KMS-11 (cell line): ENCODE measurements at regions not wholly inside any gene's neighbourhood (a gene's known extent, or its start where the extent isn't known, plus 50 kb on each side); places are given as distances from the start of the nearest gene placed in this dataset.

Source experiments
- H2AFZ ChIP-seq: fragments of 200-600 bp; sonication (generic); 2 replicates; pipeline ENCODE4 v1.6.1; 2016; ENCODE audit warnings: antibody characterized with exemption, mixed run types, low read depth
- H3K27ac ChIP-seq: fragments of 200-600 bp; sonication (generic); 2 replicates; pipeline ENCODE4 v1.6.1; 2016; ENCODE audit warnings: mild to moderate bottlenecking, mixed run types
- H3K27me3 ChIP-seq: fragments of 200-600 bp; sonication (generic); 2 replicates; pipeline ENCODE4 v1.6.1; 2017; ENCODE audit warnings: mild to moderate bottlenecking, low read depth, mixed run types, moderate library complexity; ENCODE audit not compliant: insufficient read depth
- H3K36me3 ChIP-seq: fragments of 200-600 bp; sonication (generic); 2 replicates; pipeline ENCODE4 v1.6.1; 2017; ENCODE audit warnings: mild to moderate bottlenecking, mixed run types; ENCODE audit not compliant: insufficient read depth
- H3K4me1 ChIP-seq: fragments of 200-600 bp; sonication (generic); 2 replicates; pipeline ENCODE4 v1.6.1; 2016; ENCODE audit warnings: mild to moderate bottlenecking, low read depth, mixed run types; ENCODE audit not compliant: poor library complexity, severe bottlenecking
- H3K4me2 ChIP-seq: fragments of 200-600 bp; sonication (generic); 2 replicates; pipeline ENCODE4 v1.7.0; 2016; ENCODE audit warnings: mild to moderate bottlenecking, mixed run types
- H3K4me3 ChIP-seq: fragments of 200-600 bp; sonication (generic); IDR thresholded peaks from 2 replicates; pipeline ENCODE4 v1.6.1; 2017; ENCODE audit warnings: low read depth, low read length, mixed read lengths; ENCODE audit not compliant: insufficient read depth
- H3K79me2 ChIP-seq: fragments of 200-600 bp; sonication (generic); 2 replicates; pipeline ENCODE4 v1.6.1; 2016; ENCODE audit warnings: low read depth, mixed run types; ENCODE audit not compliant: insufficient read depth
- H3K9ac ChIP-seq: fragments of 200-600 bp; sonication (generic); 2 replicates; pipeline ENCODE4 v1.6.1; 2016; ENCODE audit warnings: mild to moderate bottlenecking, mixed run types
- H4K20me1 ChIP-seq: fragments of 200-600 bp; sonication (generic); 2 replicates; pipeline ENCODE4 v1.6.1; 2016; ENCODE audit warnings: mild to moderate bottlenecking, mixed run types; ENCODE audit not compliant: insufficient read depth
- CTCF ChIP-seq: fragments of 200-600 bp; sonication (generic); conservative IDR thresholded peaks from 2 replicates; pipeline ENCODE4 v1.6.1; 2017; ENCODE audit warnings: low read depth, mild to moderate bottlenecking, antibody characterized with exemption, low read length, moderate library complexity, mixed read lengths

- H4K20me1 ChIP-seq: no peaks in the 10 kb centered on the region
- no peak overlapping the region for H3K9ac ChIP-seq
- H3K27me3 ChIP-seq: no peaks in the 10 kb centered on the region
- H3K4me2 ChIP-seq: no peak overlapping the region
- H2AFZ ChIP-seq: no peak overlapping the region
- no peak for TF ChIP-seq CTCF
- H3K36me3 ChIP-seq: no peaks in the 10 kb centered on the region
- peaks cover 24% of the 10 kb centered on the region for H3K4me1 ChIP-seq
- no peaks in the 10 kb centered on the region for H3K79me2 ChIP-seq
- H3K27ac ChIP-seq: no peak overlapping the region
- no peak overlapping the region for H3K4me3 ChIP-seq
Measured at GRCh38 chr18:70382992-70383717, 94.3 kb downstream of the SOCS6 start.

DNA sequence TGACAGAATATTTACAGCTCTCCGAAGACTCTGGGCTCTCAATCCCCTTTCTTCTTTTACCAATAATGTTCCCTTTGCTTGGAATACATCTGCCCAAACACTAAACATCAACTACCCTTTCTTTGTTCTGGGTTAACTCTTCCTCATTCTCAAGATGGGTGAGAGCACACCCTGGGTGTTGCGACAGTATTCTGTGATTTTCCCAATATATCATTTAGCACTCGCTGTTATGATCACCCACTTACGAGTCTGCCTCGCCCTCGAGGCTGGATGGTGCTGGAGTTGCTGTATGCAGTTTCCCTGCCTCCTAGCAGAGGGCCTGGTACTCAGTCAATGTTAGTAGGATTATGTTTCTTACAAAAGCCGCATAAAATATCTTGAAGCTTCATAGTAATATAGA, 93.2 kb downstream of the SOCS6 start:
- Histone ChIP-seq H4K20me1 (no peaks in the 10 kb centered on the region), H3K27me3 (no peaks in the 10 kb centered on the region), H3K36me3 (no peaks in the 10 kb centered on the region), H3K4me1 (peaks cover 24% of the 10 kb centered on the region), H2AFZ (no peak overlapping the region), H3K4me3 (no peak overlapping the region), H3K27ac (no peak overlapping the region), H3K79me2 (no peaks in the 10 kb centered on the region), H3K9ac (no peak overlapping the region), H3K4me2 (no peak overlapping the region)
- TF ChIP-seq CTCF: no peak

DNA sequence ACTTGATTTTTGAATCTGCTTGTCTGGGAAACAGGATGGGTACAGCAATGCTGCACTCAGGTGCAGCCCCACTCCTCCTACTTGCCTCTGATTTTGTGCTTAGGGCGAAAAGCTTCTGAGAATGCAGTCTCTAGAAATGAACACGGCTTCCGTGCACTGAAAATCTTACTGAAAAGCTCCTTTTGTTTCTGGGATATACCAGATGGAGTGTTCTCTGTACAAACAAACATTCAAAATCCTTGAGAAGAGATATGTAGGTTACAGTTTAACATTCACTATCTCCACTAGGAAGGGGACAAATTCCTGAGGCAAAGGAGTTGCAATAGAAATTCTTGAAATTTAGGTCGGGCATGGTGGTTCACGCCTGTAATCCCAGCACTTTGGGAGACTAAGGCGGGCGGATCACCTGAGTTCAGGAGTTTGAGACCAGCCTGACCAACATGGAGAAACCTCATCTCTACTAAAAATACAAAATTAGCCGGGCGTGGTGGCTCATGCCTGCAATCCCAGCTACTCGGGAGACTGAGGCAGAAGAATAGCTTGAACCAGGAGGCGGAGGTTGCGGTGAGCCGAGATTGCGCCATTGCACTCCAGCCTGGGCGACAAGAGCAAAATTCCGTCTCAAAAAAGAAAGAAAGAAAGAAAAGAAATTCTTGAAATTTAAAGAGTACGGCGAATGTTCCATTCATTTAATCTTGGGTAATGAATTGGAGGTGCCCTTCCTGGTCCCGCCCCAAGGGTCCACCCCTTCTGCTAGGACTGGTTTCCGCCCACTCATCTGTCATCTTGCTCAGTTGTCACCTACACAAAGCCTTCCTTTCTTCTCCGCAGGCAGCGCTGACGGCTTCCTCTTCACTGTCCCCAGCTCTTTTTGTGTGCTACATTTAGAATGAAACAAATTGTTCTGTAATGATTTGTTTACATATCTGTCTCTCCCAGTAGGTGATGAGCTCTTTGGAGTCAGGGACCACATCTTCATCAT, 92.4 kb downstream of the SOCS6 start:
- Histone ChIP-seq H3K79me2 (no peaks in the 10 kb centered on the region), H4K20me1 (no peaks in the 10 kb centered on the region), H3K4me3 (no peak overlapping the region), H3K4me1 (peaks cover 24% of the 10 kb centered on the region), H3K9ac (no peak overlapping the region), H3K27ac (no peak overlapping the region), H3K36me3 (no peaks in the 10 kb centered on the region), H2AFZ (no peak overlapping the region), H3K4me2 (no peak overlapping the region), H3K27me3 (no peaks in the 10 kb centered on the region)
- no peak for TF ChIP-seq CTCF
